CD4-positive, alpha-beta memory T cell (primary cell): ENCODE measurements at regions not wholly inside any gene's neighbourhood (a gene's known extent, or its start where the extent isn't known, plus 50 kb on each side); places are given as distances from the start of the nearest gene placed in this dataset.

Source experiments
- CTCF ChIA-PET: fragments of 350-600 bp; sonication (Branson Sonifier 250); formaldehyde crosslinking; loops from one replicate; lab custom pipeline; 2021; ENCODE audit warnings: inconsistent platforms; ENCODE audit not compliant: partially characterized antibody; lab: Charles Lee
- POLR2A ChIA-PET: fragments of 350-600 bp; sonication (Branson Sonifier 250); formaldehyde crosslinking; loops from one replicate; lab custom pipeline; 2021; ENCODE audit not compliant: partially characterized antibody; lab: Charles Lee
- DNase-seq, 5 donors: peaks; one replicate each; pipeline versions ENCODE4 v3.0.0 to v3.0.0-alpha.2; 2020 to 2022; ENCODE audit warnings: mixed read lengths in 1 of 5
- H3K27ac ChIP-seq: one replicate; pipeline ENCODE4 v1.7.0; 2013; ENCODE audit warnings: low read depth, low read length
- H3K27me3 ChIP-seq: 2 replicates; pipeline ENCODE4 v1.7.0; 2013; ENCODE audit warnings: mild to moderate bottlenecking, low read length, moderate library complexity; ENCODE audit not compliant: insufficient read depth
- H3K36me3 ChIP-seq: 2 replicates; pipeline ENCODE4 v1.7.0; 2013; ENCODE audit warnings: mild to moderate bottlenecking, low read length, moderate library complexity; ENCODE audit not compliant: insufficient read depth
- H3K4me1 ChIP-seq: 2 replicates; pipeline ENCODE4 v1.7.0; 2013; ENCODE audit warnings: mild to moderate bottlenecking, low read length, moderate library complexity; ENCODE audit not compliant: insufficient read depth
- H3K4me3 ChIP-seq, 2 donors: one replicate each; pipeline ENCODE4 v1.7.0; 2013; ENCODE audit warnings: low read length in 2 of 2, mild to moderate bottlenecking in 1 of 2
- H3K9me3 ChIP-seq, 2 donors: one replicate each; pipeline ENCODE4 v1.7.0; 2013; ENCODE audit warnings: low read length in 2 of 2, control low read depth in 1 of 2; ENCODE audit not compliant: control insufficient read depth in 1 of 2
- H3K27ac Mint-ChIP-seq, 7 donors: one replicate each; pipeline ENCODE4 v1.8.0; 2020 to 2021; ENCODE audit warnings: mixed read lengths in 7 of 7, mild to moderate bottlenecking in 6 of 7, inconsistent platforms in 3 of 7, moderate library complexity in 3 of 7
- H3K27me3 Mint-ChIP-seq, 2 donors: one replicate each; pipeline ENCODE4 v1.8.0; 2020 to 2021; ENCODE audit warnings: mixed read lengths in 2 of 2
- H3K36me3 Mint-ChIP-seq, 2 donors: one replicate each; pipeline ENCODE4 v1.8.0; 2020 to 2021; ENCODE audit warnings: mixed read lengths in 2 of 2, inconsistent platforms in 1 of 2, mild to moderate bottlenecking in 1 of 2
- H3K4me1 Mint-ChIP-seq, 4 donors: one replicate each; pipeline ENCODE4 v1.8.0; 2020 to 2021; ENCODE audit warnings: mixed read lengths in 4 of 4, mild to moderate bottlenecking in 1 of 4
- H3K4me3 Mint-ChIP-seq, 8 donors: one replicate each; pipeline ENCODE4 v1.8.0; 2020 to 2021; ENCODE audit warnings: mixed read lengths in 8 of 8, mild to moderate bottlenecking in 7 of 8, moderate library complexity in 6 of 8, inconsistent platforms in 3 of 8
- H3K9me3 Mint-ChIP-seq, 8 donors: one replicate each; pipeline ENCODE4 v1.8.0; 2020 to 2021; ENCODE audit warnings: mixed read lengths in 8 of 8, mild to moderate bottlenecking in 5 of 8, inconsistent platforms in 3 of 8, moderate library complexity in 1 of 8
- intact Hi-C: fragments of 100-400 bp; cut with micrococcal nuclease; formaldehyde crosslinking; loops from one replicate; pipeline ENCODE4 v1.15.1; 2023

- H3K27ac ChIP-seq, result no peak overlapping the region
- Mint-ChIP-seq H3K27me3 (no peaks in the 10 kb centered on the region), H3K27ac (no peak overlapping the region), H3K4me3 (no peak overlapping the region), H3K36me3 (no peaks in the 10 kb centered on the region), H3K4me1 (no peaks in the 10 kb centered on the region), H3K9me3 (peaks cover 4 to 50% (median 33%) of the 10 kb centered on the region in 8 donors)
- no peaks in the 10 kb centered on the region for H3K36me3 ChIP-seq
- no peaks in the 10 kb centered on the region for H3K27me3 ChIP-seq
- POLR2A ChIA-PET, result no interaction called here
- H3K9me3 ChIP-seq, result no peaks in the 10 kb centered on the region
- no peak overlapping the region for H3K4me3 ChIP-seq
- intact Hi-C loops, result no loop called here
- no peak for DNase-seq
- no peaks in the 10 kb centered on the region for H3K4me1 ChIP-seq
- CTCF ChIA-PET, result no interaction called here
Observed at GRCh38 chr10:106467506-106467905, 697.0 kb downstream of the SORCS1 start.

- Histone ChIP-seq H3K4me1 (no peaks in the 10 kb centered on the region), H3K9me3 (no peaks in the 10 kb centered on the region), H3K36me3 (no peaks in the 10 kb centered on the region), H3K27ac (no peak overlapping the region), H3K27me3 (no peaks in the 10 kb centered on the region), H3K4me3 (no peak overlapping the region)
- CTCF ChIA-PET, result no interaction called here
- Mint-ChIP-seq H3K36me3 (no peaks in the 10 kb centered on the region), H3K27ac (no peak overlapping the region), H3K9me3 (peaks cover 5 to 25% (median 11%) of the 10 kb centered on the region in 8 donors), H3K27me3 (no peaks in the 10 kb centered on the region), H3K4me3 (no peak overlapping the region), H3K4me1 (no peaks in the 10 kb centered on the region)
- intact Hi-C loops, result no loop called here
- POLR2A ChIA-PET, result no interaction called here
- no peak for DNase-seq
Observed at GRCh38 chr10:106457522-106457921, 707.0 kb downstream of the SORCS1 start.

GRCh38 chr10:106454233-106454632 lies 710.3 kb downstream of the SORCS1 start:
- Histone ChIP-seq H3K4me1 (no peaks in the 10 kb centered on the region), H3K36me3 (no peaks in the 10 kb centered on the region), H3K9me3 (no peaks in the 10 kb centered on the region), H3K4me3 (no peak overlapping the region), H3K27ac (no peak overlapping the region), H3K27me3 (no peaks in the 10 kb centered on the region)
- no peaks in the 10 kb centered on the region for H3K36me3 Mint-ChIP-seq
- no peaks in the 10 kb centered on the region for H3K4me1 Mint-ChIP-seq
- ChIA-PET CTCF (no interaction called here), POLR2A (no interaction called here)
- H3K9me3 Mint-ChIP-seq, result peaks cover 0 to 11% (median 6%) of the 10 kb centered on the region in 8 donors
- H3K27me3 Mint-ChIP-seq, result no peaks in the 10 kb centered on the region
- H3K27ac Mint-ChIP-seq, result no peak overlapping the region
- intact Hi-C loops, result no loop called here
- no peak overlapping the region for H3K4me3 Mint-ChIP-seq
- no peak for DNase-seq

- Histone ChIP-seq H3K9me3 (no peaks in the 10 kb centered on the region), H3K4me1 (no peaks in the 10 kb centered on the region), H3K27ac (no peak overlapping the region), H3K4me3 (no peak overlapping the region), H3K36me3 (no peaks in the 10 kb centered on the region), H3K27me3 (no peaks in the 10 kb centered on the region)
- intact Hi-C loops, result no loop called here
- no peak overlapping the region for H3K4me3 Mint-ChIP-seq
- ChIA-PET POLR2A (no interaction called here), CTCF (no interaction called here)
- no peaks in the 10 kb centered on the region for H3K27me3 Mint-ChIP-seq
- peaks cover 0 to 16% (median 8%) of the 10 kb centered on the region in 8 donors for H3K9me3 Mint-ChIP-seq
- no peaks in the 10 kb centered on the region for H3K4me1 Mint-ChIP-seq
- H3K36me3 Mint-ChIP-seq, result no peaks in the 10 kb centered on the region
- H3K27ac Mint-ChIP-seq, result no peak overlapping the region
- DNase-seq, result no peak
Observed at GRCh38 chr10:106450966-106451365, 713.5 kb downstream of the SORCS1 start.

GRCh38 chr10:106446920-106447319 lies 717.6 kb downstream of the SORCS1 start:
- H3K27me3 ChIP-seq, result no peaks in the 10 kb centered on the region
- Mint-ChIP-seq H3K36me3 (no peaks in the 10 kb centered on the region), H3K4me1 (no peaks in the 10 kb centered on the region), H3K27me3 (no peaks in the 10 kb centered on the region), H3K4me3 (no peak overlapping the region), H3K27ac (no peak overlapping the region), H3K9me3 (peaks cover 0 to 23% (median 10%) of the 10 kb centered on the region in 8 donors)
- no peaks in the 10 kb centered on the region for H3K36me3 ChIP-seq
- intact Hi-C loops, result no loop called here
- POLR2A ChIA-PET, result no interaction called here
- CTCF ChIA-PET, result no interaction called here
- no peak overlapping the region for H3K4me3 ChIP-seq
- no peak for DNase-seq
- no peaks in the 10 kb centered on the region for H3K4me1 ChIP-seq
- H3K27ac ChIP-seq, result no peak overlapping the region
- H3K9me3 ChIP-seq, result no peaks in the 10 kb centered on the region

GRCh38 chr10:106442223-106442622 lies 722.3 kb downstream of the SORCS1 start:
- intact Hi-C loops, result no loop called here
- Mint-ChIP-seq H3K9me3 (peaks cover 2 to 17% (median 7%) of the 10 kb centered on the region in 8 donors), H3K4me3 (no peak overlapping the region), H3K27me3 (no peaks in the 10 kb centered on the region), H3K27ac (no peak overlapping the region), H3K4me1 (no peaks in the 10 kb centered on the region), H3K36me3 (no peaks in the 10 kb centered on the region)
- Histone ChIP-seq H3K4me3 (no peak overlapping the region), H3K36me3 (no peaks in the 10 kb centered on the region), H3K27me3 (no peaks in the 10 kb centered on the region), H3K4me1 (no peaks in the 10 kb centered on the region), H3K27ac (no peak overlapping the region), H3K9me3 (no peaks in the 10 kb centered on the region)
- ChIA-PET CTCF (no interaction called here), POLR2A (no interaction called here)
- no peak for DNase-seq

GRCh38 chr10:106440767-106441166 lies 723.7 kb downstream of the SORCS1 start:
- Histone ChIP-seq H3K9me3 (no peaks in the 10 kb centered on the region), H3K4me3 (no peak overlapping the region), H3K4me1 (no peaks in the 10 kb centered on the region), H3K27me3 (no peaks in the 10 kb centered on the region), H3K27ac (no peak overlapping the region), H3K36me3 (no peaks in the 10 kb centered on the region)
- Mint-ChIP-seq H3K27ac (no peak overlapping the region), H3K9me3 (peaks cover 0 to 12% (median 6%) of the 10 kb centered on the region in 8 donors), H3K36me3 (no peaks in the 10 kb centered on the region), H3K4me1 (no peaks in the 10 kb centered on the region), H3K4me3 (peak overlapping the region in 1 of 8 donors; percentile 21), H3K27me3 (no peaks in the 10 kb centered on the region)
- intact Hi-C loops, result no loop called here
- CTCF ChIA-PET, result no interaction called here
- DNase-seq, result no peak
- POLR2A ChIA-PET, result no interaction called here

- Mint-ChIP-seq H3K27ac (no peak overlapping the region), H3K36me3 (no peaks in the 10 kb centered on the region), H3K27me3 (no peaks in the 10 kb centered on the region), H3K4me3 (peak overlapping the region in 1 of 8 donors; percentile 21), H3K4me1 (no peaks in the 10 kb centered on the region), H3K9me3 (peaks cover 0 to 12% (median 6%) of the 10 kb centered on the region in 8 donors)
- DNase-seq, result no peak
- POLR2A ChIA-PET, result no interaction called here
- Histone ChIP-seq H3K27ac (no peak overlapping the region), H3K9me3 (no peaks in the 10 kb centered on the region), H3K27me3 (no peaks in the 10 kb centered on the region), H3K4me3 (no peak overlapping the region), H3K4me1 (no peaks in the 10 kb centered on the region), H3K36me3 (no peaks in the 10 kb centered on the region)
- intact Hi-C loops, result no loop called here
- CTCF ChIA-PET, result no interaction called here
Observed at GRCh38 chr10:106440355-106440754, 724.2 kb downstream of the SORCS1 start.
